GM18907 (cell line): ENCODE measurements at regions not wholly inside any gene's neighbourhood (a gene's known extent, or its start where the extent isn't known, plus 50 kb on each side); places are given as distances from the start of the nearest gene placed in this dataset.
"Not testable (repeated sequence)": the region's sequence is repeated elsewhere in the genome, so short reads cannot be mapped to it uniquely, and the experiment has no call there.

ENCODE experiments used
- ATAC-seq: cut with Tn5 transposase; IDR thresholded peaks from one replicate; pipeline ENCODE4 v1.9.1; 2021; ENCODE audit warnings: mild to moderate bottlenecking, moderate library complexity; ENCODE audit not compliant: unreplicated experiment

DNA sequence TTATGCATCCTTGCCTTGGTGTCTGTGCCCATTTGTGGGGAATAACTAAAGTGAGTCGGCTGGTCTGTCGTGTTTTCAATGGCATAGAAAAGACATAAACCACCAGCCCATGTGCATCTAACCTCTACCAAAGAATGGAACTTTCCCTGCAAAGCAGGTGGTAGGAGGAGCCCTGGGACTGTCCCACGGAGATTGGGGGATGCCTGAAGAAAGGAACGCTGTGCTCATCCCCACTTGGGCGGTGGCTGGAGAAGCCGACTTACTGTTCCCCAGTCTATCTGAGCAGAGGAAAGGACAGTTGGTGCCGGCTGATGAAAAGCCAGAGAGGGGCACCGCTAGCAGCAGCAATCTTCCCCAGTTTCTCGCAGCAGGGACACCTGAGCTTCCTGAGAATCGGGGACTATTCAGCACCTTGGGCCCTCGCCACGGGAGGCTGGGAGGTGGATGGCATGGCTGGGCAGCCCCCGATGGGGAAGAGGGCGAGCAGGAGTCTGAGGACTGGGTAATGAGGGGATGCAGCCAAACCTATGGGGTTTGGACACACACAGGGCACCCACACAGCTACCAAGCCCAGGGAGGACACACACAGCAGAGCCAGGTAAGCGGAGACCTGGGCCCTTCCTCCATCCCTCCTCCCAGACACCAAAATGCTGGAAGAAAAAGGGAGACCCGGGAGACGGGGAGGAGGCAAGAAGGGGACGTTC is 53.7 kb upstream of the AGAP1 start:
- ATAC-seq, result no peak

DNA sequence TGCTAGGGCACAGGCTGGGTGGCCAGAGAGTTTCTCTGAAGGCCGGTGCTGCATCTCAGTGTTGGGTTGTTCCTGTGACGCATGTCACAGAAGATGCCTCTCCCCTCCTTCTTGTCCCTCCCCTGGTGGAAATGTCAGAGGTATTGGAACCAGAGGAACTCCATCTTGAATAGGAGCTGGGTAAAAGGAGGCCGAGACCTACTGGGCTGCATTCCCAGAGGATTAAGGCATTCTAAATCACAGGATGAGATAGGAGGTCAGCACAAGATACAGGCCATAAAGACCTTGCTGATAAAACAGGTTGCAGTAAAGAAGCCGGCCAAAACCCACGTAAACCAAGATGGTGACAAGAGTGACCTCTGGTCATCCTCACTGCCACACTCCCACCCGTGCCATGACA is 50.3 kb upstream of the AGAP1 start:
- ATAC-seq, result not testable (repeated sequence)
